Type B pancreatic cell (in vitro differentiated cells): ENCODE measurements at regions not wholly inside any gene's neighbourhood (a gene's known extent, or its start where the extent isn't known, plus 50 kb on each side); places are given as distances from the start of the nearest gene placed in this dataset.
A peak's percentile ranks its signal among the peaks of the same experiment; 100 is the strongest.

Experiments
- DNase-seq: peaks from one replicate; pipeline ENCODE4 v3.0.0; 2021; ENCODE audit warnings: mixed read lengths; ENCODE audit not compliant: unreplicated experiment; ENCODE audit errors: extremely low spot score
- H3K27ac Mint-ChIP-seq: 2 replicates; pipeline ENCODE4 v1.8.0; 2021; ENCODE audit warnings: mild to moderate bottlenecking, mixed read lengths
- H3K27me3 Mint-ChIP-seq: 2 replicates; pipeline ENCODE4 v1.8.0; 2021; ENCODE audit warnings: mixed read lengths
- H3K36me3 Mint-ChIP-seq: 2 replicates; pipeline ENCODE4 v1.8.0; 2021; ENCODE audit warnings: mixed read lengths
- H3K4me1 Mint-ChIP-seq: one replicate; pipeline ENCODE4 v1.8.0; 2021; ENCODE audit warnings: mixed read lengths; ENCODE audit not compliant: unreplicated experiment
- H3K4me3 Mint-ChIP-seq: 2 replicates; pipeline ENCODE4 v1.8.0; 2021; ENCODE audit warnings: mild to moderate bottlenecking, mixed read lengths
- H3K9me3 Mint-ChIP-seq: 2 replicates; pipeline ENCODE4 v1.8.0; 2021; ENCODE audit warnings: mixed read lengths
- TF ChIP-seq, protein P1 (sequence below): fragments of 200-600 bp; sonication (generic); conservative IDR thresholded peaks from 2 replicates; pipeline ENCODE4 v1.5.0; 2021; ENCODE audit warnings: antibody characterized with exemption, mild to moderate bottlenecking

DNA sequence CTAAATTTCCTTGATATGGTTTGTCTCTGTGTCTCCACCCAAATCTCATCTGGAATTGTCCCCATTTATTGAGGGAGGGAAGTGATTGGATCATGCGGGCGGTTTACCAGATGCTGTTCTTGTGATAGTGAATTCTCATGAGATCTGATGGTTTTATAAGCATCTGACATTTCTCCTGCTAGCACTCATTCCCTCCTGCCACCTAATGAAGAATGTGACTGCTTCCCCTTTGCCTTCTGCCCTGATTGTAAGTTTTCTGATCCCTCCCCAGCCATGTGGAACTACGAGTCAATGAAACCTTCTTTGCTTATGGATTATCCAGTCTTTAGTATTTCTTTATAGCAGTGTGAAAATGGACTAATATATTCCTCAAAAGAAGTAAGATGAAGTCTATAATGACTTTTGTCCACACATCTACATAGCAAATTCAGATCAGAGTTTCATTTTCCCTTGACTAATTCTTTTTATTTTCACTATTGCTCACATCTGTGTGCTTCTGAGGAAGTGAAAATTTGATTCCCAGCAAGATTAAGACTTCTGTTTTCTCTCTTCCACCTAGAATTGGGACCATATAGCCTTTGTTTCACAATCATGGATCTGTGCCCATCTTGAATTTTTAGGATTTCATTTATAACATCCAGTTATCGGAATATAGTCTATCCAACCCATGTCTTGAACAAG is 393.5 kb downstream of the DMAC1 start:
- H3K4me3 Mint-ChIP-seq: no peak overlapping the region
- peaks cover 12% of the 10 kb centered on the region for H3K9me3 Mint-ChIP-seq
- H3K27ac Mint-ChIP-seq: no peak overlapping the region
- no peak for DNase-seq
- peaks cover 4% of the 10 kb centered on the region for H3K27me3 Mint-ChIP-seq
- H3K4me1 Mint-ChIP-seq: peaks cover 18% of the 10 kb centered on the region
- H3K36me3 Mint-ChIP-seq: no peaks in the 10 kb centered on the region
- TF ChIP-seq, protein P1, sequence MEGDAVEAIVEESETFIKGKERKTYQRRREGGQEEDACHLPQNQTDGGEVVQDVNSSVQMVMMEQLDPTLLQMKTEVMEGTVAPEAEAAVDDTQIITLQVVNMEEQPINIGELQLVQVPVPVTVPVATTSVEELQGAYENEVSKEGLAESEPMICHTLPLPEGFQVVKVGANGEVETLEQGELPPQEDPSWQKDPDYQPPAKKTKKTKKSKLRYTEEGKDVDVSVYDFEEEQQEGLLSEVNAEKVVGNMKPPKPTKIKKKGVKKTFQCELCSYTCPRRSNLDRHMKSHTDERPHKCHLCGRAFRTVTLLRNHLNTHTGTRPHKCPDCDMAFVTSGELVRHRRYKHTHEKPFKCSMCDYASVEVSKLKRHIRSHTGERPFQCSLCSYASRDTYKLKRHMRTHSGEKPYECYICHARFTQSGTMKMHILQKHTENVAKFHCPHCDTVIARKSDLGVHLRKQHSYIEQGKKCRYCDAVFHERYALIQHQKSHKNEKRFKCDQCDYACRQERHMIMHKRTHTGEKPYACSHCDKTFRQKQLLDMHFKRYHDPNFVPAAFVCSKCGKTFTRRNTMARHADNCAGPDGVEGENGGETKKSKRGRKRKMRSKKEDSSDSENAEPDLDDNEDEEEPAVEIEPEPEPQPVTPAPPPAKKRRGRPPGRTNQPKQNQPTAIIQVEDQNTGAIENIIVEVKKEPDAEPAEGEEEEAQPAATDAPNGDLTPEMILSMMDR: no peak

DNA sequence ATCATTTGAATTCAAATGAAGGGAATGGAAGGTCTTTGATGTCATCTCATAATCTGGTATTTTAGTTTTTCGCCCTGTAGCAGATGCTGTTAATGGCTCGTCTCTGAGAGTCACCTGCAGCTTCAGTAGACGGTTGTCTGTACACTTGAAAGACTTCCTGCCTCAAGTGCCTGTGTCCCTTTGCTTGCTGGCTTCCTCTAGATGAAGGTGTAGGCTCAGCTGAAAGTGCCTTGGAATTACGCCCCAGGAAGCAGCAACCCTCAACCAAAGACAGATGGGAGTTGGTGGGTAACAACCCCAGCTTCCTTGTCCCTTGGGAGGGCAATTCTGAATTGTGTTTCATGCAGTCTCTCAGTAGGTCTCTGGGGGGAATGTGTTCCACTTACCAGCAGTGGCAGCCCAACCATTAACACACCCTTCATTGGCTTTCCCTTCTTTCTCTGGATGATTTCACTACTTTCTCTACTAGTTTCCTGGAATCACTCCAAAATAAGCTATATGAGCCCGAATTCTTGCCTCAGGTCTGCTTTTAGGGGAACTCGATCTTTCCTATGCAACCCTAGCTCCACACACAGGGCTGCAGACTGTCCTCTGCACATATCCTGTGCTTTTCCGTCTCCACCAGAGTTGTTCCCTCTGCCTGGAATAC is 395.6 kb downstream of the DMAC1 start:
- DNase-seq: no peak
- no peak overlapping the region for H3K4me3 Mint-ChIP-seq
- no peaks in the 10 kb centered on the region for H3K36me3 Mint-ChIP-seq
- TF ChIP-seq, protein P1: no peak
- peaks cover 6% of the 10 kb centered on the region for H3K27me3 Mint-ChIP-seq
- no peak overlapping the region for H3K27ac Mint-ChIP-seq
- peaks cover 12% of the 10 kb centered on the region for H3K9me3 Mint-ChIP-seq
- H3K4me1 Mint-ChIP-seq: peaks cover 22% of the 10 kb centered on the region

DNA sequence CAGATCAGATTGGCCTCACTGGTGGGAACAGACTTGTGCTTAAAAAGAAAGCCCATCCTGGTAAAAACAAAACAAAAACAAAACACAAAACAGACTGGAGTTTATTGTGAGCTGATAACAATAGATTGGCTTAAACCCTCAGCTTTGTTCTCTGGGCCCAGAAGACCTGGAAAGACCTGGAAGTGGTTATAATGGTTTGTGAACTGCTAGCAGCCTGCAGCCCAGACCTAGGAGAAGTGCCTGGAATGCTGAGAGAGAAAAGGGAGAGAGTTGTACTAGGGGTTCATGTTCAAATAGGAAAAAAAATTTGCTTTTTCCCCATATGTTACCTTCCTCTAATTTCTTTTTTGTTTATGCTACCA is 396.6 kb downstream of the DMAC1 start:
- TF ChIP-seq, protein P1: no peak
- H3K27ac Mint-ChIP-seq: no peak overlapping the region
- peaks cover 12% of the 10 kb centered on the region for H3K9me3 Mint-ChIP-seq
- no peak overlapping the region for H3K4me3 Mint-ChIP-seq
- peaks cover 22% of the 10 kb centered on the region for H3K4me1 Mint-ChIP-seq
- H3K27me3 Mint-ChIP-seq: peaks cover 6% of the 10 kb centered on the region
- no peak for DNase-seq
- H3K36me3 Mint-ChIP-seq: no peaks in the 10 kb centered on the region

DNA sequence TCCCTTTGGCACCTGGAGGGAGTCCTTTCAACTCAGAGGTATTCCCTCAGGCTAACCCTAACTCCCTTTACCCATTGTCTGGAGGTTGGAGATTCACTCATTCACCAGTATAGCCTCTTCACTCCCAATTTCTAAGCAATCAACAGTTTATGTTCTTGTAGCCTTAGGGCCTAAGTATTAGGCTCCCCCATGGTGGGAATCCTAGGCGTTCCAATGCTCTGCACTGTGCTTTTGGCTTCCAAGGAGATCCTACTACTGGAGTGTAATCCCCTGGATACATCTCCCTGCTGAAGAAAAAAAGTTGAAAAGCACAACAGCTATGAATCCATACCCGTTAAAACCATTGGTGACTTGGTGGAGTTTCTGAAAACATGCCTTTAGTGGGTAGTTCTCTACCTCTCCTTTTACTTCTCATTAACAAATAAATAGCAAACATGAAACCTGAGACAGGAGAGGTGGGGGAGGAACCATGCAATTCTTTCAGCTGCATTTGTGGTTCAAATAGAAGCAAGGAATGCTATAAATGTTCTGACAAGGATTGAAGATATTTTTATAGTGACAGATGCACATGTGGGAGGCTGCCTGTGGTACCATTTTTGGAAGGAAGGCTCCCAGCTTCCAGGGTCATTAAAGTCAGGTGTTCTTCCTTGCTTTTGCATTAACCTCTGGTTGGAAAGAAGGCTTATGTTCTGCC is 397.1 kb downstream of the DMAC1 start:
- Mint-ChIP-seq H3K27ac (no peak overlapping the region), H3K27me3 (peaks cover 6% of the 10 kb centered on the region), H3K9me3 (peaks cover 8% of the 10 kb centered on the region), H3K4me1 (peaks cover 22% of the 10 kb centered on the region), H3K4me3 (no peak overlapping the region), H3K36me3 (no peaks in the 10 kb centered on the region)
- DNase-seq: no peak
- TF ChIP-seq, protein P1: peak; percentile 7

DNA sequence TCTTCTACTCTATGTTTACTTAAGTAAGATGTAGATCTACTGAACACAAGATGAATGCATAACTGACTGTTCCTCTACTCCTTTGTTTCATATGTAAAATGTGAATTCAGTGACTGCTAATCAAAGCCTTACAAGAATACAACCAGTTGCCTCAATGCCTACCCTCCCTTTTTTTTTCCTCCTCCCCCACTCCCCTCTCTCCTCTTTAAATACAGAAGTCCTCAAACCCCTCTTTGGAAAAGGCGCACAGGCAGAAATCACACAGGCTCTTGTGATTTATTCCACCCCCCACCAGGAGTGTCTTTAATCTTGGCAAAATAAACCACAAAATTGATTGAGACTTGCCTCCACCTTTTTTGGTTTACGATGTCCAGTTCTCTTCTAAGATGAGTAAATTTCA is 398.5 kb downstream of the DMAC1 start:
- Mint-ChIP-seq H3K9me3 (peaks cover 3% of the 10 kb centered on the region), H3K4me3 (no peak overlapping the region), H3K27ac (no peak overlapping the region), H3K4me1 (peaks cover 22% of the 10 kb centered on the region), H3K27me3 (peaks cover 6% of the 10 kb centered on the region), H3K36me3 (no peaks in the 10 kb centered on the region)
- no peak for DNase-seq
- TF ChIP-seq, protein P1: no peak
